ENCODE measurements at regions not wholly inside any gene's neighbourhood (a gene's known extent, or its start where the extent isn't known, plus 50 kb on each side); places are given as distances from the start of the nearest gene placed in this dataset.
"Not testable (repeated sequence)": the region's sequence is repeated elsewhere in the genome, so short reads cannot be mapped to it uniquely, and the experiment has no call there.

GRCh38 chr17:64739316-64740058 lies 77.4 kb upstream of the SMURF2 start:
- peak overlapping the region in 3 of 4 donors; percentile 23 to 53 (median 32) for H3K27ac ChIP-seq
- WGBS, 2 donors = 20 to 64% methylated on average over 2 to 7 of the region's 9 CpGs
- no peaks in the 10 kb centered on the region for H3K36me3 ChIP-seq
- no peak for DNase-seq
- no peak overlapping the region for H3K4me3 ChIP-seq
- intact Hi-C loops (cut with DNase I) = no loop called here
- no peaks in the 10 kb centered on the region for H3K9me3 ChIP-seq
- H3K4me1 ChIP-seq = peaks cover 6 to 39% (median 11%) of the 10 kb centered on the region in 3 donors
- H3K27me3 ChIP-seq = no peaks in the 10 kb centered on the region
- TF ChIP-seq POLR2A (IDR thresholded peaks at IDR 0.05) (no peak), CTCF (IDR thresholded peaks at IDR 0.05) (no peak)

GRCh38 chr17:64736804-64737492 lies 74.8 kb upstream of the SMURF2 start:
- H3K27me3 ChIP-seq = no peaks in the 10 kb centered on the region
- no peak overlapping the region for H3K4me3 ChIP-seq
- no peak for DNase-seq
- no peaks in the 10 kb centered on the region for H3K9me3 ChIP-seq
- peak overlapping the region in 1 of 4 donors; percentile 1 for H3K27ac ChIP-seq
- TF ChIP-seq POLR2A (IDR thresholded peaks at IDR 0.05) = no peak
- peak in 5 of 6 experiments; percentile 32 to 59 (median 53) for TF ChIP-seq CTCF (IDR thresholded peaks at IDR 0.05)
- WGBS, 2 donors = 50 to 52% methylated on average over 8 of the region's 8 CpGs
- H3K4me1 ChIP-seq = peaks cover 6 to 39% (median 9%) of the 10 kb centered on the region in 3 donors
- no peaks in the 10 kb centered on the region for H3K36me3 ChIP-seq
- intact Hi-C loops (cut with DNase I) = no loop called here

GRCh38 chr17:64732336-64733006 lies 70.4 kb upstream of the SMURF2 start:
- Histone ChIP-seq H3K4me3 (no peak overlapping the region), H3K27ac (peak overlapping the region in 1 of 4 donors; percentile 25), H3K36me3 (no peaks in the 10 kb centered on the region), H3K4me1 (peaks cover 0 to 10% (median 0%) of the 10 kb centered on the region in 3 donors), H3K9me3 (no peaks in the 10 kb centered on the region), H3K27me3 (no peaks in the 10 kb centered on the region)
- intact Hi-C loops (cut with DNase I) = no loop called here
- WGBS, 2 donors = 49 to 64% methylated on average over 12 of the region's 12 CpGs
- DNase-seq = no peak
- no peak for TF ChIP-seq POLR2A (IDR thresholded peaks at IDR 0.05)
- no peak for TF ChIP-seq CTCF (IDR thresholded peaks at IDR 0.05)

GRCh38 chr17:64730023-64730422 lies 67.9 kb upstream of the SMURF2 start:
- WGBS, 2 donors = 73 to 87% methylated on average over 5 to 6 of the region's 6 CpGs
- H3K9me3 ChIP-seq; H3K27ac ChIP-seq; intact Hi-C loops (cut with DNase I); H3K4me3 ChIP-seq; H3K27me3 ChIP-seq; H3K4me1 ChIP-seq; H3K36me3 ChIP-seq; DNase-seq: not testable (repeated sequence)

- Histone ChIP-seq H3K9me3 (no peaks in the 10 kb centered on the region), H3K4me3 (no peak overlapping the region), H3K36me3 (no peaks in the 10 kb centered on the region), H3K27ac (no peak overlapping the region), H3K4me1 (peaks cover 0 to 14% (median 0%) of the 10 kb centered on the region in 3 donors), H3K27me3 (no peaks in the 10 kb centered on the region)
- WGBS, 2 donors = 88 to 91% methylated on average over 7 of the region's 7 CpGs
- intact Hi-C loops (cut with DNase I) = no loop called here
- no peak for DNase-seq
- no peak for TF ChIP-seq CTCF (IDR thresholded peaks at IDR 0.05)
These were observed 67.1 kb upstream of the SMURF2 start for GRCh38 chr17:64729201-64729600.
